HG03575 (cell line): ENCODE measurements at regions not wholly inside any gene's neighbourhood (a gene's known extent, or its start where the extent isn't known, plus 50 kb on each side); places are given as distances from the start of the nearest gene placed in this dataset.

Experiments
- ATAC-seq: cut with Tn5 transposase; IDR thresholded peaks from one replicate; pipeline ENCODE4 v1.9.1; 2021; ENCODE audit not compliant: unreplicated experiment, insufficient number of reproducible peaks, low FRiP score; ENCODE audit errors: extremely low read depth

GRCh38 chr3:159091936-159092335 is 290.1 kb downstream of the MFSD1 start:
- ATAC-seq, result no peak

- no peak for ATAC-seq
Measured at GRCh38 chr3:159102001-159102400, 300.1 kb downstream of the MFSD1 start.

GRCh38 chr3:159112724-159113123 is 310.9 kb downstream of the MFSD1 start:
- no peak for ATAC-seq

GRCh38 chr3:159113221-159113875 is 311.5 kb downstream of the MFSD1 start:
- ATAC-seq, result no peak

DNA sequence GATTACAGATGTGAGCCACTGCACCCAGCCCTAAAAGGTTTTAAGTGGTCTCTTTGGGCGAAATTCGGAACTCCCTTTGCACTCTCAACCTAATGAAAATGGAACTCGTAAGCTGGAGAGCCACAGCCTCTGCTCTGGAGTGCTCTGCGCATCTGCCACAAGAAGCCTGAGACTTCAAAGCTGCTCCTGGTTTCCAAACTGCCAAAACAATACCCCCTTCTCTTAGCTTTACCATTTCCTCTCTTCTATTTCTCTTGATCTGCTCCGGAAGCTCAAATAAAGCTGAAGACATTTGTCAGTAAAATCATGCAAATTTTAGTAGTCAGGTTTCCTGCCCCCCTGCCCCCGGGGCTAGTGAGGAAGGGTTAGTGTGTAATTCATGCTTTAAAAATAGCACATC is 312.7 kb downstream of the MFSD1 start:
- ATAC-seq, result no peak

DNA sequence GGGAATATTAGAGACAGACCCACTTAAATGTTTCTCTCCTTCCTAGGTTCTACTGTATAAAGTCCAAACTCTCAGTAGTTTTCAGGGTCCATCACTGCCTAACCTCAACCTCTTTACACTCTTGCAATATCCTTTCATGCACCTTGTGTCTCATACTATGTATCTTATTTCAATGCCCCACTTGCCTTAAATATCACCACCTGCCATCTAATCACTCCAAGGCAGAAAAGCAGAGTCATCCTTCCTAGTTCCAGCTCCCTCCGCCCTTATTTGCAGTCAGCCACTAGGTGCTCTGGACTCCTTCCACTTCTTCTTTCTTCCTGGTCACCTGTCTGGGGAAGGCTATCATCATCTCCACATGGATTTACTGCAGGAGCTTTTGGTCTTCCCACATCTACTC is 322.0 kb downstream of the MFSD1 start:
- no peak for ATAC-seq

- no peak for ATAC-seq
Measured at GRCh38 chr3:159126261-159127020, 324.6 kb downstream of the MFSD1 start.

GRCh38 chr3:159127021-159127392 is 325.2 kb downstream of the MFSD1 start:
- ATAC-seq, result no peak

GRCh38 chr3:159128628-159129027 is 326.8 kb downstream of the MFSD1 start:
- no peak for ATAC-seq

DNA sequence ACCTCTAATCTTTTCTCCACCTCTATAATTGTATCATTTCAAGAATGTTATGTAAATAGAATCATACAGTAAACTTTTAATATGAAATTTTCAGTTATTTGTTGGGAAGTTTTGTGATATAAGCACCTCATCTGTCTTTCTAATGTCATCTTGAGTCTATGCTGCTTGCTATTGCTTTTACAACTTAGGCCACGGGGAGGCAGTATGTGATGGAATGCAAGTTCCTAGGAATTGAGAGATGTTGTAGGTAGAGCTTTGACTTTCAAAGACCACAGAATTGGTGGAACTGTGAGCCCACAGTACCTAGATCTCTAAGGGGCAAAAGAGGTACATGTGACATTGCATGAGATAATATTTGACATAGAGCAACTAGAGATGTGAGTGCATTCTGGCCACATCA is 328.3 kb downstream of the MFSD1 start:
- ATAC-seq, result no peak

- ATAC-seq, result no peak
Measured at GRCh38 chr3:159131376-159131775, 329.5 kb downstream of the MFSD1 start.

- no peak for ATAC-seq
Measured at GRCh38 chr3:159137949-159138348, 336.1 kb downstream of the MFSD1 start.

DNA sequence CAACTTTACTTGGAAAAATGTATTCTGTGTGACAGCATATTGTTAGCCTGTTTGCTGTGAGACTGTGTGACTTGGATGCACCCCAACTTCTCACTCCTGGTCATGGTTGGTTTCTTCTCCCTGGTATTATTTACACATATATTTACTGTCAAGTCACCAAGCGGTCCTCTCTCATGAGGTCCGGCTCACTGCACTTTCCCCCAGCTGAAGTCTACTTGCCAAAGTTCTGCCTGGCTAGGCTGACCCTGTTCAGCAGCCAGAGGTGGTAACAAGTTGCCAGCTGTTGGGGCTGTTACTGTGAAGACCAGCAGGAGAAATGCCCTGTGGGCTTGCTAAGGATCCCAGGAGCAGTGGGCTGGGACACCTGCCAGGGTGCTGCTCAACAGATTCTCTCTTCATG is 337.5 kb downstream of the MFSD1 start:
- ATAC-seq, result no peak

DNA sequence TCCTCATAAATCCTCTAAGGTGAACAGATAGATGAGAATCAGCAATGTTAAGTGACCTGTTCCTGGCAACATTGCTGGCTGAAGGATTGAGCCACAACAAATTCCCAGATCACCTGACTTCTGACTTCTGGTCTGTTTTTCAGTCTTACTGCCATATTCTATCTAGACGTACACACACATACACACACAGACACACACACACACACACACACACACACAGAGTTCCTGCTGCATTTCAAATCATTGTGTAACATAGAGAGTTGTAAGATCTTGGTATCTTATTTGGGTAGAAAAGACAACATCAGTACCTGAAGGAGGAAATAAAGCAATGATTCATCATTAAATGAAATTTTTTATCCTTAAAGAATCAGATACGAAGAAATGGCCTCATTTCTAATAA is 342.6 kb downstream of the MFSD1 start:
- no peak for ATAC-seq

GRCh38 chr3:159144891-159145290 is 343.0 kb downstream of the MFSD1 start:
- ATAC-seq, result no peak

- no peak for ATAC-seq
Measured at GRCh38 chr3:159146392-159146791, 344.5 kb downstream of the MFSD1 start.

DNA sequence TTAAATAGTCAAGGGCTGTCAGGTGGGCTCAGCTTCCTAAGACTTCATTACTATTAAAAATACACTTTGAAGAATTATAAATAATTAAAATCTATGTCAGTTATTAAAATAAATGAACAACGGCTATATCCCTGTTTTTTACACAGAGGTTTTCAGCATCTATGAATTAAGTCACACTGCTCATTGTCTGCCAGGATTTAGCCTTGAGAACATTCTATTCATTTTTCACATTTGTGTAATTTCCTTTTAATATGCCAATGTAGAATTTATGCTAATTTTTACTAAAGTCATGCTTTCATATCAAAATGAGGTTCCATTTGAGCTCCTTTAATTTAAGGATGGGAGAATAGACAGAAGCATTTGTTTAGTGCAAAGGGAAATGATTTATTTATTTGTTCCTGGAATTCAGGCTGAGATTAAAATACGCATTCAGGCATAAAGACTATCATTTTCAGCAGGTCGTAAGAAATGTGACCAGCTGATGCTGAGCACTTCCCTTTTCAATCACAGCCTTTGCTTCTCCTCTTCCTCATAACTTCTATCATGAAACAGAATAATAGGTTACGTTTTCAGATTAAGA is 345.1 kb downstream of the MFSD1 start:
- no peak for ATAC-seq

- ATAC-seq, result no peak
Measured at GRCh38 chr3:159147813-159148212, 346.0 kb downstream of the MFSD1 start.

DNA sequence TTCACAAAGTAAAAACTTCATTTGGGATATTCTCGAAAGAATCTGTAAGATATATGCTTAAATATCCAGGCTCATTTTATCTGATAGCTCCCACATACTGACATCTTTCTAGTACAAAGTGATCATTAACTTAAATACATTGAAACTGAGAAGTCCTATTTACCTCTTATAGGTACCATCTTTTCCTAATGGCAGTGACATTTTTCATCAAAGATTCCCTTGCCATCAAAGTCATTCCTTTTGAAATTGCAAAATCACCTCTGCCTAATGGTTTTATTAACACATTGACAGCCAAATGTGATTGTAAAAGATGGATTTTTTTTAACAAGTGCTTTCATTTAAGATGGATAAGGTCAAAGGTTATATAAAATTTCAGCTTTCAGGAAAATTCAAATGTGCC is 346.6 kb downstream of the MFSD1 start:
- ATAC-seq, result no peak

GRCh38 chr3:159149131-159149530 is 347.3 kb downstream of the MFSD1 start:
- ATAC-seq, result no peak
